K562 (cell line): ENCODE measurements at regions not wholly inside any gene's neighbourhood (a gene's known extent, or its start where the extent isn't known, plus 50 kb on each side); places are given as distances from the start of the nearest gene placed in this dataset.

ENCODE experiments used
- ARID3A ChIP-seq: IDR thresholded peaks from 2 replicates; pipeline ENCODE4 v1.6.1; 2012; ENCODE audit warnings: low read depth, low read length, improper control_type of control experiment, borderline replicate concordance
- BRCA1 ChIP-seq, 2 experiments: fragments of 450-650 bp in 1 of 2; sonication (generic) in 1 of 2; formaldehyde crosslinking in 1 of 2; IDR thresholded peaks; 2 replicates each; pipeline versions ENCODE4 v1.5.0 to v1.6.1; 2017 to 2020; ENCODE audit warnings: mild to moderate bottlenecking in 1 of 2, missing genetic modification reagents in 1 of 2
- CBX3 ChIP-seq, 2 experiments: IDR thresholded peaks; 1 replicate in 1 of 2; 2 replicates in 1 of 2; pipeline ENCODE4 v1.6.1; 2012; ENCODE audit warnings: inconsistent platforms in 2 of 2, low read length in 2 of 2, borderline replicate concordance in 1 of 2, control low read depth in 1 of 2
- DPF2 ChIP-seq: fragments of 450-650 bp; IDR thresholded peaks from 2 replicates; pipeline ENCODE4 v1.6.1; 2016
- EZH2 ChIP-seq: IDR thresholded peaks from 2 replicates; pipeline ENCODE4 v1.6.1; 2012; ENCODE audit warnings: low read depth, mild to moderate bottlenecking, inconsistent platforms, low read length, borderline replicate concordance
- SOX6 ChIP-seq: fragments of 450-650 bp; IDR thresholded peaks from 2 replicates; pipeline ENCODE4 v1.6.1; 2014; ENCODE audit warnings: mild to moderate bottlenecking
- SP1 ChIP-seq: sonication (generic); formaldehyde crosslinking; IDR thresholded peaks from 2 replicates; pipeline ENCODE4 v1.8.1; 2022; ENCODE audit warnings: mild to moderate bottlenecking, missing genetic modification reagents
- TF ChIP-seq, protein P1 (sequence below), 2 experiments: fragments of 450-650 bp; formaldehyde crosslinking in 1 of 2; IDR thresholded peaks; 2 replicates each; pipeline versions ENCODE4 v1.4.0 to v1.6.1; 2014 to 2020; ENCODE audit warnings: mild to moderate bottlenecking in 2 of 2, borderline replicate concordance in 1 of 2, low read depth in 1 of 2

GRCh38 chr12:106001837-106002218 lies 136.9 kb downstream of the NUAK1 start:
- no peak for TF ChIP-seq CBX3 (IDR thresholded peaks at IDR 0.05; ENCODE audit: borderline replicate concordance in 1 of 2, low read length in 2 of 2)
- TF ChIP-seq DPF2, result no peak
- TF ChIP-seq, protein P1, sequence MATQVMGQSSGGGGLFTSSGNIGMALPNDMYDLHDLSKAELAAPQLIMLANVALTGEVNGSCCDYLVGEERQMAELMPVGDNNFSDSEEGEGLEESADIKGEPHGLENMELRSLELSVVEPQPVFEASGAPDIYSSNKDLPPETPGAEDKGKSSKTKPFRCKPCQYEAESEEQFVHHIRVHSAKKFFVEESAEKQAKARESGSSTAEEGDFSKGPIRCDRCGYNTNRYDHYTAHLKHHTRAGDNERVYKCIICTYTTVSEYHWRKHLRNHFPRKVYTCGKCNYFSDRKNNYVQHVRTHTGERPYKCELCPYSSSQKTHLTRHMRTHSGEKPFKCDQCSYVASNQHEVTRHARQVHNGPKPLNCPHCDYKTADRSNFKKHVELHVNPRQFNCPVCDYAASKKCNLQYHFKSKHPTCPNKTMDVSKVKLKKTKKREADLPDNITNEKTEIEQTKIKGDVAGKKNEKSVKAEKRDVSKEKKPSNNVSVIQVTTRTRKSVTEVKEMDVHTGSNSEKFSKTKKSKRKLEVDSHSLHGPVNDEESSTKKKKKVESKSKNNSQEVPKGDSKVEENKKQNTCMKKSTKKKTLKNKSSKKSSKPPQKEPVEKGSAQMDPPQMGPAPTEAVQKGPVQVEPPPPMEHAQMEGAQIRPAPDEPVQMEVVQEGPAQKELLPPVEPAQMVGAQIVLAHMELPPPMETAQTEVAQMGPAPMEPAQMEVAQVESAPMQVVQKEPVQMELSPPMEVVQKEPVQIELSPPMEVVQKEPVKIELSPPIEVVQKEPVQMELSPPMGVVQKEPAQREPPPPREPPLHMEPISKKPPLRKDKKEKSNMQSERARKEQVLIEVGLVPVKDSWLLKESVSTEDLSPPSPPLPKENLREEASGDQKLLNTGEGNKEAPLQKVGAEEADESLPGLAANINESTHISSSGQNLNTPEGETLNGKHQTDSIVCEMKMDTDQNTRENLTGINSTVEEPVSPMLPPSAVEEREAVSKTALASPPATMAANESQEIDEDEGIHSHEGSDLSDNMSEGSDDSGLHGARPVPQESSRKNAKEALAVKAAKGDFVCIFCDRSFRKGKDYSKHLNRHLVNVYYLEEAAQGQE (IDR thresholded peaks at IDR 0.05; ENCODE audit: borderline replicate concordance), result no peak
- TF ChIP-seq, protein P1 (CRISPR knock-in tag; IDR thresholded peaks at IDR 0.05; ENCODE audit: low read depth), result no peak
- TF ChIP-seq ARID3A, result no peak
- TF ChIP-seq BRCA1 (IDR thresholded peaks at IDR 0.05), result no peak
- TF ChIP-seq BRCA1 (CRISPR knock-in tag; IDR thresholded peaks at IDR 0.05), result no peak
- no peak for TF ChIP-seq SOX6
- no peak for TF ChIP-seq SP1 (CRISPR knock-in tag)
- no peak for TF ChIP-seq EZH2
